ENCODE measurements at regions not wholly inside any gene's neighbourhood (a gene's known extent, or its start where the extent isn't known, plus 50 kb on each side); places are given as distances from the start of the nearest gene placed in this dataset.

DNA sequence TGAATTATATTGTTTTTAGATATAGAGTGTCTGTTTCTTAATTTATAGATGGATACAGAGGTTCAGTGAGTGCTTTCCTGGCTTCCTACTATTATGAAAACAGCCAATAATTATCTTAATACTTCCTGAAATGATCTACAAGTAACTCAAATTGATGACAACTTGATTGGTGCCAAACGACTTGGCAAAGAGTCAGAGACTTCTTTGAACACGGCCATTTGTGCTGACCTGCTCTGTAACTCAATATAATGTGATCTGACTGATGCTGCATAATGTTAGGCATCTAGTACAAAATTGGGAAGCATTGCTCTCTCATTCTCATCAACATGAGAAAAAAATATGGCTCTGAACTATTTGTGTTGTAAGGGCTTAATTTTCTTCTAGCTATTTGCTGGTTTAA lies 193.9 kb downstream of the DIPK2A start:
- H3K27me3 Mint-ChIP-seq = peaks cover 16% of the 10 kb centered on the region
- no peaks in the 10 kb centered on the region for H3K27me3 ChIP-seq (ENCODE audit: control insufficient read depth in 1 of 2, insufficient read depth in 2 of 2, low read length in 2 of 2)
- DNase-seq (no peak), ATAC-seq (ENCODE audit: poor library complexity) (no peak)
- intact Hi-C loops (cut with DNase I, micrococcal nuclease) = no loop called here
- H3K9me3 Mint-ChIP-seq = no peaks in the 10 kb centered on the region
- no peaks in the 10 kb centered on the region for H3K4me1 Mint-ChIP-seq (ENCODE audit: low read depth)
- no peak overlapping the region for H3K4me3 Mint-ChIP-seq
- ChIA-PET POLR2A (no interaction called here), CTCF (no interaction called here)
- no peaks in the 10 kb centered on the region for H3K4me1 ChIP-seq (ENCODE audit: insufficient read depth, low read length)
- no peak overlapping the region for H3K27ac Mint-ChIP-seq
- H3K9me3 ChIP-seq (ENCODE audit: control insufficient read depth in 1 of 2, insufficient read depth in 1 of 2, low read length in 2 of 2) = no peaks in the 10 kb centered on the region
- H3K36me3 ChIP-seq (ENCODE audit: insufficient read depth, low read length) = no peaks in the 10 kb centered on the region
- no peak overlapping the region for H3K4me3 ChIP-seq (ENCODE audit: low read length)
- H3K27ac ChIP-seq (ENCODE audit: low read depth in 1 of 2, low read length in 2 of 2) = no peak overlapping the region
- H3K36me3 Mint-ChIP-seq (ENCODE audit: low read depth) = no peaks in the 10 kb centered on the region
- TF ChIP-seq, protein P1, sequence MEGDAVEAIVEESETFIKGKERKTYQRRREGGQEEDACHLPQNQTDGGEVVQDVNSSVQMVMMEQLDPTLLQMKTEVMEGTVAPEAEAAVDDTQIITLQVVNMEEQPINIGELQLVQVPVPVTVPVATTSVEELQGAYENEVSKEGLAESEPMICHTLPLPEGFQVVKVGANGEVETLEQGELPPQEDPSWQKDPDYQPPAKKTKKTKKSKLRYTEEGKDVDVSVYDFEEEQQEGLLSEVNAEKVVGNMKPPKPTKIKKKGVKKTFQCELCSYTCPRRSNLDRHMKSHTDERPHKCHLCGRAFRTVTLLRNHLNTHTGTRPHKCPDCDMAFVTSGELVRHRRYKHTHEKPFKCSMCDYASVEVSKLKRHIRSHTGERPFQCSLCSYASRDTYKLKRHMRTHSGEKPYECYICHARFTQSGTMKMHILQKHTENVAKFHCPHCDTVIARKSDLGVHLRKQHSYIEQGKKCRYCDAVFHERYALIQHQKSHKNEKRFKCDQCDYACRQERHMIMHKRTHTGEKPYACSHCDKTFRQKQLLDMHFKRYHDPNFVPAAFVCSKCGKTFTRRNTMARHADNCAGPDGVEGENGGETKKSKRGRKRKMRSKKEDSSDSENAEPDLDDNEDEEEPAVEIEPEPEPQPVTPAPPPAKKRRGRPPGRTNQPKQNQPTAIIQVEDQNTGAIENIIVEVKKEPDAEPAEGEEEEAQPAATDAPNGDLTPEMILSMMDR (IDR thresholded peaks at IDR 0.05) = no peak

DNA sequence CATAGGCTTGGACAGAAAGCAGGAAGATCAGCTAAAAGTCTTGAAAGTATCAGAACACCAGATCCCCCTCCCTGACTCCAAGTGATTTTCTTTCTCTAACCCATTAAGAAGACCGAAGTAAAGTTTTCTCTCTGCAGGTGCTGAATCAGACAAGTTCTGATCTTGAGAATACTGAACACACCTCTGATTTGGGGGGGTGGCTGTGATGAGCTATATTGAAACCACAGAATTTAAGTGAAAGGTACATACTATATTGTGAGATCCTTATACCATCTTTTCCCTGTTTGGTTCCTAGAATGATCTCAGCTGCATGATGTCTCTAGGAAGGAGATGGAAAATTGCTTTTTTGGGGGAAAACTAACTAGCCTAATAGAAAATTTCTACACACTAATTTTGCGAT lies 196.0 kb downstream of the DIPK2A start:
- H3K4me1 Mint-ChIP-seq (ENCODE audit: low read depth) = no peaks in the 10 kb centered on the region
- DNase-seq = no peak
- no peak overlapping the region for H3K4me3 Mint-ChIP-seq
- ChIA-PET POLR2A (no interaction called here), CTCF (no interaction called here)
- ATAC-seq (ENCODE audit: poor library complexity) = no peak
- H3K27ac Mint-ChIP-seq = no peak overlapping the region
- H3K27ac ChIP-seq (ENCODE audit: low read depth in 1 of 2, low read length in 2 of 2) = no peak overlapping the region
- no peaks in the 10 kb centered on the region for H3K36me3 Mint-ChIP-seq (ENCODE audit: low read depth)
- no peaks in the 10 kb centered on the region for H3K27me3 ChIP-seq (ENCODE audit: control insufficient read depth in 1 of 2, insufficient read depth in 2 of 2, low read length in 2 of 2)
- intact Hi-C loops (cut with DNase I, micrococcal nuclease) = no loop called here
- peaks cover 16% of the 10 kb centered on the region for H3K27me3 Mint-ChIP-seq
- no peak overlapping the region for H3K4me3 ChIP-seq (ENCODE audit: low read length)
- H3K4me1 ChIP-seq (ENCODE audit: insufficient read depth, low read length) = no peaks in the 10 kb centered on the region
- no peaks in the 10 kb centered on the region for H3K9me3 ChIP-seq (ENCODE audit: control insufficient read depth in 1 of 2, insufficient read depth in 1 of 2, low read length in 2 of 2)
- no peaks in the 10 kb centered on the region for H3K36me3 ChIP-seq (ENCODE audit: insufficient read depth, low read length)
- TF ChIP-seq, protein P1 (IDR thresholded peaks at IDR 0.05) = no peak
- H3K9me3 Mint-ChIP-seq = no peaks in the 10 kb centered on the region

DNA sequence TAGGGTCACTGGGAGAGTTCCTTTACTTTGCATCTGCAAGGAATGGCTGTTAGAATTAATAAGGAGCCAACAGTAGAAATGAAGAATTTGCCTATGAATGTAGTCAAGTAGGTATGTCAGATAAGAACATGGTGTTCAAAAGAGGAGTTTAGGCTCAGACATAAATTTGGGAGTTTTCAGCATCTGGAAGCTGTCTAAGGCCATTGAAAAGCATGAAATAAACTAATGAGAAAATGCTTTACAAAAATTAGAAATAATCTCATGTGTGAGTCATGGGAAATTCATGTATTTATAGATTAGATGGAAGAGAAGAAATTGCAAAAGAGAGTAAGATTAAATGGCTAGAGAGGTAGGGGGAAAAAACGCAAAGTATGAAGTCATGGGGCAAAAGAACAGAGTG lies 201.9 kb downstream of the DIPK2A start:
- ChIA-PET CTCF (interaction anchor here (1.1 kb wide), 1 partner anchor 14 kb away, joined by 3 read pairs; no protein-coding TSS in a partner anchor), POLR2A (no interaction called here)
- Mint-ChIP-seq H3K4me3 (no peak overlapping the region), H3K27ac (no peak overlapping the region), H3K36me3 (ENCODE audit: low read depth) (no peaks in the 10 kb centered on the region), H3K4me1 (ENCODE audit: low read depth) (no peaks in the 10 kb centered on the region), H3K9me3 (no peaks in the 10 kb centered on the region), H3K27me3 (no peaks in the 10 kb centered on the region)
- DNase-seq (no peak), ATAC-seq (ENCODE audit: poor library complexity) (no peak)
- TF ChIP-seq, protein P1 (IDR thresholded peaks at IDR 0.05) = no peak
- H3K27me3 ChIP-seq (ENCODE audit: control insufficient read depth in 1 of 2, insufficient read depth in 2 of 2, low read length in 2 of 2) = no peaks in the 10 kb centered on the region
- no peak overlapping the region for H3K4me3 ChIP-seq (ENCODE audit: low read length)
- intact Hi-C loops (cut with DNase I, micrococcal nuclease) = no loop called here
- peaks cover 0 to 6% of the 10 kb centered on the region in 2 experiments for H3K9me3 ChIP-seq (ENCODE audit: control insufficient read depth in 1 of 2, insufficient read depth in 1 of 2, low read length in 2 of 2)
- no peaks in the 10 kb centered on the region for H3K4me1 ChIP-seq (ENCODE audit: insufficient read depth, low read length)
- no peaks in the 10 kb centered on the region for H3K36me3 ChIP-seq (ENCODE audit: insufficient read depth, low read length)
- no peak overlapping the region for H3K27ac ChIP-seq (ENCODE audit: low read depth in 1 of 2, low read length in 2 of 2)
